SK-N-SH treated with all-trans-retinoic acid at 6 μM for 48 hours (cell line): ENCODE measurements at regions not wholly inside any gene's neighbourhood (a gene's known extent, or its start where the extent isn't known, plus 50 kb on each side); places are given as distances from the start of the nearest gene placed in this dataset.

Source experiments
- BACH2 ChIP-seq: fragments of 250-450 bp; sonication (Bioruptor Pico); IDR thresholded peaks from 2 replicates; pipeline ENCODE4 v1.9.0; 2021; ENCODE audit warnings: mild to moderate bottlenecking, borderline replicate concordance
- CSRNP3 ChIP-seq: fragments of 250-450 bp; sonication (Bioruptor Pico); IDR thresholded peaks from 2 replicates; pipeline ENCODE4 v1.5.1; 2021; ENCODE audit warnings: mild to moderate bottlenecking, moderate library complexity
- ESRRG ChIP-seq: fragments of 250-450 bp; sonication (Bioruptor Pico); IDR thresholded peaks from 2 replicates; pipeline ENCODE4 v1.6.1; 2021; ENCODE audit warnings: mild to moderate bottlenecking
- SNAI2 ChIP-seq: fragments of 250-450 bp; sonication (Bioruptor Pico); IDR thresholded peaks from 2 replicates; pipeline ENCODE4 v1.5.0; 2020; ENCODE audit warnings: mild to moderate bottlenecking, moderate library complexity
- TSHZ2 ChIP-seq: fragments of 250-450 bp; sonication (Bioruptor Pico); IDR thresholded peaks from 2 replicates; pipeline ENCODE4 v1.5.0; 2020; ENCODE audit warnings: mild to moderate bottlenecking, moderate library complexity
- TF ChIP-seq, protein P1 (sequence below): fragments of 250-450 bp; sonication (Bioruptor Pico); IDR thresholded peaks from 2 replicates; pipeline ENCODE4 v1.8.0; 2021; ENCODE audit warnings: low read depth, mild to moderate bottlenecking, moderate library complexity, borderline replicate concordance

DNA sequence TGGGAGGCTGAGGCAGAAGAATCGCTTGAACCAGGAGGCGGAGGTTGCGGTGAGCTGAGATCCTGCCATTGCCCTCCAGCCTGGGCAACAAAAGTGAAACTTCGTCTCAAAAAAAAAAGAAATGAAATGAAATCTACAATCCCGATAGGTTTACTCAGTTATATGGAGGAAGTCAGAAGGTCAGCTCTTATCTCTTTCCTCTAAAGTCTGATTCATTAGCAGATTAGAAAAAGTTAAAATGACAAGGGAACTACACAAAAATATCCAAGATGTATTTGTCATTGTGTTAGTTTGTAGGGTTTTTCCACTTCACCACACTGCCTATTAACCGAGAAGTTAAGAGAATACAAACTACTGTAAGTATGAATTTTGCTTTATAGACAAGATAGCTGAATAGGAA is 420.6 kb downstream of the SHQ1 start:
- TF ChIP-seq, protein P1, sequence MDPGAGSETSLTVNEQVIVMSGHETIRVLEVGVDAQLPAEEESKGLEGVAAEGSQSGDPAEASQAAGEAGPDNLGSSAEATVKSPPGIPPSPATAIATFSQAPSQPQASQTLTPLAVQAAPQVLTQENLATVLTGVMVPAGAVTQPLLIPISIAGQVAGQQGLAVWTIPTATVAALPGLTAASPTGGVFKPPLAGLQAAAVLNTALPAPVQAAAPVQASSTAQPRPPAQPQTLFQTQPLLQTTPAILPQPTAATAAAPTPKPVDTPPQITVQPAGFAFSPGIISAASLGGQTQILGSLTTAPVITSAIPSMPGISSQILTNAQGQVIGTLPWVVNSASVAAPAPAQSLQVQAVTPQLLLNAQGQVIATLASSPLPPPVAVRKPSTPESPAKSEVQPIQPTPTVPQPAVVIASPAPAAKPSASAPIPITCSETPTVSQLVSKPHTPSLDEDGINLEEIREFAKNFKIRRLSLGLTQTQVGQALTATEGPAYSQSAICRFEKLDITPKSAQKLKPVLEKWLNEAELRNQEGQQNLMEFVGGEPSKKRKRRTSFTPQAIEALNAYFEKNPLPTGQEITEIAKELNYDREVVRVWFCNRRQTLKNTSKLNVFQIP (CRISPR knock-in tag), result no peak
- TF ChIP-seq ESRRG (CRISPR knock-in tag) (no peak), CSRNP3 (CRISPR knock-in tag) (no peak), SNAI2 (no peak), TSHZ2 (no peak), BACH2 (CRISPR knock-in tag) (no peak)
